HEK293 (cell line): ENCODE measurements at regions not wholly inside any gene's neighbourhood (a gene's known extent, or its start where the extent isn't known, plus 50 kb on each side); places are given as distances from the start of the nearest gene placed in this dataset.

Experiments
- CTCF ChIA-PET: fragments of 350-600 bp; formaldehyde crosslinking; extraction: SDS; loops from one replicate; lab custom pipeline; 2021; ENCODE audit warnings: antibody characterized with exemption; lab: Yijun Ruan, JAX
- POLR2A ChIA-PET: fragments of 300-600 bp; formaldehyde crosslinking; extraction: SDS; loops from one replicate; lab custom pipeline; 2020; ENCODE audit warnings: antibody characterized with exemption, inconsistent platforms; lab: Yijun Ruan, JAX
- H3K27ac ChIP-seq: fragments of 200-500 bp; sonication (Bioruptor generic); 2 replicates; pipeline ENCODE4 v1.5.1; 2014; ENCODE audit warnings: low read depth, low read length, control low read depth, inconsistent platforms; ENCODE audit errors: extremely low read depth
- H3K36me3 ChIP-seq, 2 experiments: fragments of 200-500 bp in 1 of 2; sonication (Bioruptor generic) in 1 of 2; 1 replicate in 1 of 2; 2 replicates in 1 of 2; pipeline ENCODE4 v1.5.1; 2014 to 2017; ENCODE audit warnings: inconsistent platforms in 2 of 2, low read length in 2 of 2; ENCODE audit not compliant: control insufficient read depth in 2 of 2, insufficient read depth in 1 of 2
- H3K4me1 ChIP-seq: fragments of 200-500 bp; sonication (Bioruptor generic); 2 replicates; pipeline ENCODE4 v1.5.1; 2014; ENCODE audit warnings: mild to moderate bottlenecking, low read length, inconsistent platforms; ENCODE audit not compliant: control insufficient read depth, insufficient read depth
- H3K4me3 ChIP-seq: 2 replicates; pipeline ENCODE4 v1.5.1; 2011; ENCODE audit warnings: low read depth, mild to moderate bottlenecking, control low read depth, low read length, moderate library complexity
- H3K9me3 ChIP-seq: fragments of 200-500 bp; sonication (Bioruptor generic); 2 replicates; pipeline ENCODE4 v1.5.1; 2014; ENCODE audit warnings: low read depth, low read length, inconsistent platforms; ENCODE audit not compliant: control insufficient read depth, insufficient read depth
- EGR2 ChIP-seq: fragments of 450-650 bp; formaldehyde crosslinking; IDR thresholded peaks from 2 replicates; pipeline ENCODE4 v1.5.1; 2016; ENCODE audit warnings: low read depth, missing biosample characterization, missing genetic modification characterization
- GLIS1 ChIP-seq: fragments of 450-650 bp; formaldehyde crosslinking; IDR thresholded peaks from 2 replicates; pipeline ENCODE4 v1.5.1; 2016; ENCODE audit warnings: missing biosample characterization, missing genetic modification characterization
- KLF7 ChIP-seq: fragments of 450-650 bp; formaldehyde crosslinking; IDR thresholded peaks from 2 replicates; pipeline ENCODE4 v1.5.1; 2016; ENCODE audit warnings: missing biosample characterization, missing genetic modification characterization, borderline replicate concordance
- RBAK ChIP-seq: fragments of 450-650 bp; formaldehyde crosslinking; IDR thresholded peaks from 2 replicates; pipeline ENCODE4 v1.5.1; 2016; ENCODE audit warnings: missing biosample characterization, missing genetic modification characterization
- WT1 ChIP-seq: fragments of 450-650 bp; formaldehyde crosslinking; IDR thresholded peaks from 2 replicates; pipeline ENCODE4 v1.5.1; 2016; ENCODE audit warnings: missing biosample characterization, missing genetic modification characterization
- ZBTB17 ChIP-seq: fragments of 450-650 bp; formaldehyde crosslinking; IDR thresholded peaks from 2 replicates; pipeline ENCODE4 v1.5.1; 2016; ENCODE audit warnings: missing biosample characterization, missing genetic modification characterization
- ZBTB21 ChIP-seq: fragments of 450-650 bp; formaldehyde crosslinking; IDR thresholded peaks from 2 replicates; pipeline ENCODE4 v1.5.1; 2017; ENCODE audit warnings: missing biosample characterization, missing genetic modification characterization
- ZNF132 ChIP-seq: fragments of 450-650 bp; formaldehyde crosslinking; IDR thresholded peaks from 2 replicates; pipeline ENCODE4 v1.5.1; 2017; ENCODE audit warnings: missing biosample characterization, missing genetic modification characterization, borderline replicate concordance
- ZNF140 ChIP-seq: fragments of 450-650 bp; formaldehyde crosslinking; IDR thresholded peaks from 2 replicates; pipeline ENCODE4 v1.5.1; 2016; ENCODE audit warnings: missing biosample characterization, missing genetic modification characterization
- ZNF155 ChIP-seq: fragments of 450-650 bp; formaldehyde crosslinking; IDR thresholded peaks from 2 replicates; pipeline ENCODE4 v1.5.1; 2016; ENCODE audit warnings: missing biosample characterization, missing genetic modification characterization
- ZNF157 ChIP-seq: fragments of 450-650 bp; formaldehyde crosslinking; IDR thresholded peaks from 2 replicates; pipeline ENCODE4 v1.5.1; 2016; ENCODE audit warnings: missing biosample characterization, missing genetic modification characterization
- ZNF214 ChIP-seq: fragments of 450-650 bp; formaldehyde crosslinking; IDR thresholded peaks from 2 replicates; pipeline ENCODE4 v1.5.1; 2017; ENCODE audit warnings: missing biosample characterization, mild to moderate bottlenecking, missing genetic modification characterization, borderline replicate concordance
- ZNF23 ChIP-seq: fragments of 450-650 bp; formaldehyde crosslinking; IDR thresholded peaks from 2 replicates; pipeline ENCODE4 v1.5.1; 2016; ENCODE audit warnings: missing biosample characterization, missing genetic modification characterization, borderline replicate concordance
- ZNF530 ChIP-seq: fragments of 450-650 bp; formaldehyde crosslinking; IDR thresholded peaks from 2 replicates; pipeline ENCODE4 v1.5.1; 2016; ENCODE audit warnings: low read depth, missing biosample characterization, missing genetic modification characterization
- ZNF623 ChIP-seq: fragments of 450-650 bp; formaldehyde crosslinking; IDR thresholded peaks from 2 replicates; pipeline ENCODE4 v1.5.1; 2016; ENCODE audit warnings: missing biosample characterization, missing genetic modification characterization
- ZNF747 ChIP-seq: fragments of 450-650 bp; formaldehyde crosslinking; IDR thresholded peaks from 2 replicates; pipeline ENCODE4 v1.5.1; 2016; ENCODE audit warnings: missing biosample characterization, missing genetic modification characterization
- ZNF777 ChIP-seq: fragments of 450-650 bp; formaldehyde crosslinking; IDR thresholded peaks from 2 replicates; pipeline ENCODE4 v1.5.1; 2017; ENCODE audit warnings: missing biosample characterization, missing genetic modification characterization, borderline replicate concordance
- ZNF785 ChIP-seq: fragments of 450-650 bp; formaldehyde crosslinking; IDR thresholded peaks from 2 replicates; pipeline ENCODE4 v1.5.1; 2016; ENCODE audit warnings: missing biosample characterization, missing genetic modification characterization
- ZSCAN16 ChIP-seq: fragments of 450-650 bp; formaldehyde crosslinking; IDR thresholded peaks from 2 replicates; pipeline ENCODE4 v1.5.1; 2016; ENCODE audit warnings: missing biosample characterization, missing genetic modification characterization
- ZSCAN30 ChIP-seq: fragments of 450-650 bp; IDR thresholded peaks from 2 replicates; pipeline ENCODE4 v1.5.1; 2018; ENCODE audit warnings: missing biosample characterization, mild to moderate bottlenecking, missing genetic modification characterization, moderate library complexity
- TF ChIP-seq, protein P1 (sequence below): fragments of 450-650 bp; formaldehyde crosslinking; IDR thresholded peaks from 2 replicates; pipeline ENCODE4 v1.5.1; 2016; ENCODE audit warnings: missing biosample characterization, missing genetic modification characterization, low read depth
- TF ChIP-seq, protein P2 (sequence below): fragments of 450-650 bp; formaldehyde crosslinking; IDR thresholded peaks from 2 replicates; pipeline ENCODE4 v1.5.1; 2016; ENCODE audit warnings: missing biosample characterization, missing genetic modification characterization
- TF ChIP-seq, protein P3 (sequence below): fragments of 450-650 bp; formaldehyde crosslinking; IDR thresholded peaks from 2 replicates; pipeline ENCODE4 v1.5.1; 2016; ENCODE audit warnings: missing biosample characterization, missing genetic modification characterization
- TF ChIP-seq, protein P4 (sequence below): fragments of 450-650 bp; formaldehyde crosslinking; IDR thresholded peaks from 2 replicates; pipeline ENCODE4 v1.5.1; 2016; ENCODE audit warnings: missing biosample characterization, missing genetic modification characterization

DNA sequence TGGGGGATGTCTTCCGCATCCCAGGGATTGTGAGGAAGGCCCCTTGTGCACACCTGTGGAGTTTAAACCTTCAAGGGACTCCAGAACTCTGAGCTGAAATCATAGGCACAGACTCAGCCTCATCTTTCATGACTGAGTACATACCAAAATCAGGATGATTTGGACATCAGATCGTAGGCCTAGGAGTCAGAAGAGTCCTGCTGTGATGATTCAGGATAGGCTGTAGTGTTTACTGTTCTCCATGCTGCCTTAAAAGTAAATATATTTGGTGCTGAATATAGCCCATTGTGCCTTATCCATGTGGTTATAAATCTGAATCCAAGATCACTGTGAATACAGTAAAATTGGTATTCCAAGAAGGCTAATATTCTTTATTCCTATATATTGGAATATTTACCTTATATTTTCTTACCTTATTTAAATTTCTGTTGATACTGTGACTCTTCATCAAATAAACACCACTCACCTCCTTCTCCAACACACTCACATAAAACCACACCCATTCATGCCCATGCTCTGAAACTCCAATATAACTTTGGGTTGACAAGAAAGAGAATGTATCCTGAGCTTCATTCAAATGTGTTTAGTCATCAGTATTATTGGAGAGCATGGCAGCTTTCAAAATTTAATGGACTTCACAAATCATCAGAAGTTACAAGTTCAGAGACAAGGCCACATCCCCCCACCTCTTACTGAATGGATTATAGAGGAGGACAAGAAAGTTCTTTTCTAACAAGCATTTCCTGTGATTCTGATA is 561.4 kb upstream of the LINC00305 start:
- H3K4me1 ChIP-seq: no peaks in the 10 kb centered on the region
- ChIA-PET CTCF (no interaction called here), POLR2A (no interaction called here)
- H3K36me3 ChIP-seq: no peaks in the 10 kb centered on the region
- TF ChIP-seq ZNF777 (tag by site-specific recombination) (no peak), EGR2 (tag by site-specific recombination) (no peak), ZNF140 (tag by site-specific recombination) (no peak), ZSCAN30 (no peak), WT1 (tag by site-specific recombination) (no peak), RBAK (tag by site-specific recombination) (no peak), ZBTB17 (tag by site-specific recombination) (no peak), ZNF785 (tag by site-specific recombination) (no peak), ZNF747 (tag by site-specific recombination) (no peak), ZNF157 (tag by site-specific recombination) (no peak), GLIS1 (tag by site-specific recombination) (no peak), ZNF23 (tag by site-specific recombination) (no peak)
- TF ChIP-seq, protein P1, sequence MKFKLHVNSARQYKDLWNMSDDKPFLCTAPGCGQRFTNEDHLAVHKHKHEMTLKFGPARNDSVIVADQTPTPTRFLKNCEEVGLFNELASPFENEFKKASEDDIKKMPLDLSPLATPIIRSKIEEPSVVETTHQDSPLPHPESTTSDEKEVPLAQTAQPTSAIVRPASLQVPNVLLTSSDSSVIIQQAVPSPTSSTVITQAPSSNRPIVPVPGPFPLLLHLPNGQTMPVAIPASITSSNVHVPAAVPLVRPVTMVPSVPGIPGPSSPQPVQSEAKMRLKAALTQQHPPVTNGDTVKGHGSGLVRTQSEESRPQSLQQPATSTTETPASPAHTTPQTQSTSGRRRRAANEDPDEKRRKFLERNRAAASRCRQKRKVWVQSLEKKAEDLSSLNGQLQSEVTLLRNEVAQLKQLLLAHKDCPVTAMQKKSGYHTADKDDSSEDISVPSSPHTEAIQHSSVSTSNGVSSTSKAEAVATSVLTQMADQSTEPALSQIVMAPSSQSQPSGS: no peak
- TF ChIP-seq, protein P2, sequence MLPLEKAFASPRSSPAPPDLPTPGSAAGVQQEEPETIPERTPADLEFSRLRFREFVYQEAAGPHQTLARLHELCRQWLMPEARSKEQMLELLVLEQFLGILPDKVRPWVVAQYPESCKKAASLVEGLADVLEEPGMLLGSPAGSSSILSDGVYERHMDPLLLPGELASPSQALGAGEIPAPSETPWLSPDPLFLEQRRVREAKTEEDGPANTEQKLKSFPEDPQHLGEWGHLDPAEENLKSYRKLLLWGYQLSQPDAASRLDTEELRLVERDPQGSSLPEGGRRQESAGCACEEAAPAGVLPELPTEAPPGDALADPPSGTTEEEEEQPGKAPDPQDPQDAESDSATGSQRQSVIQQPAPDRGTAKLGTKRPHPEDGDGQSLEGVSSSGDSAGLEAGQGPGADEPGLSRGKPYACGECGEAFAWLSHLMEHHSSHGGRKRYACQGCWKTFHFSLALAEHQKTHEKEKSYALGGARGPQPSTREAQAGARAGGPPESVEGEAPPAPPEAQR (tag by site-specific recombination): no peak
- H3K9me3 ChIP-seq: no peaks in the 10 kb centered on the region
- H3K4me3 ChIP-seq: no peak overlapping the region
- H3K27ac ChIP-seq: no peak overlapping the region

DNA sequence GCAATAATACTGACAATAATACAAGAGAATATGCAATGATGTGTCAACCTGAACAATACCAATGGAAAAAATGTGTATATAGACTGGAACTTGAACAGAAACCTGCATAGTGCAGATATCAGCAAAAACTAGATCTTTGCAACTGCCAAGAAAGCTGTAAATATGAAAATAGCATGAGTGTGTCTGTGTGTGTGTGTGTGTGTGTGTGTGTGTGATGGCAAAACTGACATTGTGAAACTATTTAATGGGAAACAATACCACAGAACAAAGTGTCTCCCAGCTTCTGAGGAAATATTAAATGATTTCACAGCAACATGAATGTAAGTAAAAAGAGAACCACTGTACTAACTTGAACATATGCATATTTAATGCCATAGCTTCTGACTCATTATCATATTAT is 558.2 kb upstream of the LINC00305 start:
- Histone ChIP-seq H3K4me3 (no peak overlapping the region), H3K36me3 (no peaks in the 10 kb centered on the region), H3K27ac (no peak overlapping the region), H3K4me1 (no peaks in the 10 kb centered on the region), H3K9me3 (no peaks in the 10 kb centered on the region)
- CTCF ChIA-PET: no interaction called here
- POLR2A ChIA-PET: no interaction called here
- TF ChIP-seq ZNF132 (tag by site-specific recombination) (no peak), ZNF155 (tag by site-specific recombination) (no peak), KLF7 (no peak), ZNF530 (tag by site-specific recombination) (no peak), ZNF23 (tag by site-specific recombination) (no peak), ZBTB21 (tag by site-specific recombination) (no peak), ZNF214 (tag by site-specific recombination) (no peak), ZNF623 (no peak), ZSCAN16 (tag by site-specific recombination) (no peak)
- TF ChIP-seq, protein P3, sequence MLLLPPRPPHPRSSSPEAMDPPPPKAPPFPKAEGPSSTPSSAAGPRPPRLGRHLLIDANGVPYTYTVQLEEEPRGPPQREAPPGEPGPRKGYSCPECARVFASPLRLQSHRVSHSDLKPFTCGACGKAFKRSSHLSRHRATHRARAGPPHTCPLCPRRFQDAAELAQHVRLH (tag by site-specific recombination): no peak
- TF ChIP-seq, protein P4, sequence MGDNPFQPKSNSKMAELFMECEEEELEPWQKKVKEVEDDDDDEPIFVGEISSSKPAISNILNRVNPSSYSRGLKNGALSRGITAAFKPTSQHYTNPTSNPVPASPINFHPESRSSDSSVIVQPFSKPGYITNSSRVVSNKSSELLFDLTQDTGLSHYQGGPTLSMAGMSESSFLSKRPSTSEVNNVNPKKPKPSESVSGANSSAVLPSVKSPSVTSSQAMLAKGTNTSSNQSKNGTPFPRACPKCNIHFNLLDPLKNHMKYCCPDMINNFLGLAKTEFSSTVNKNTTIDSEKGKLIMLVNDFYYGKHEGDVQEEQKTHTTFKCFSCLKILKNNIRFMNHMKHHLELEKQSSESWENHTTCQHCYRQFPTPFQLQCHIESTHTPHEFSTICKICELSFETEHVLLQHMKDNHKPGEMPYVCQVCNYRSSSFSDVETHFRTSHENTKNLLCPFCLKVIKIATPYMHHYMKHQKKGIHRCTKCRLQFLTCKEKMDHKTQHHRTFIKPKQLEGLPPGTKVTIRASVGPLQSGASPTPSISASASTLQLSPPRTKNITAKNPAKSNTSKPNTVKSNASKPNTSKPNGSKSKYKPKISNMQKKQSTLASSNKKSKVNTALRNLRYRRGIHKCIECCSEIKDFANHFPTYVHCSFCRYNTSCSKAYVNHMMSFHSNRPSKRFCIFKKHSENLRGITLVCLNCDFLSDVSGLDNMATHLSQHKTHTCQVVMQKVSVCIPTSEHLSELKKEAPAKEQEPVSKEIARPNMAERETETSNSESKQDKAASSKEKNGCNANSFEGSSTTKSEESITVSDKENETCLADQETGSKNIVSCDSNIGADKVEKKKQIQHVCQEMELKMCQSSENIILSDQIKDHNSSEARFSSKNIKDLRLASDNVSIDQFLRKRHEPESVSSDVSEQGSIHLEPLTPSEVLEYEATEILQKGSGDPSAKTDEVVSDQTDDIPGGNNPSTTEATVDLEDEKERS (tag by site-specific recombination): no peak
